GM19397 (cell line): ENCODE measurements at regions not wholly inside any gene's neighbourhood (a gene's known extent, or its start where the extent isn't known, plus 50 kb on each side); places are given as distances from the start of the nearest gene placed in this dataset.

ENCODE experiments used
- ATAC-seq: cut with Tn5 transposase; IDR thresholded peaks from one replicate; pipeline ENCODE4 v1.9.1; 2021; ENCODE audit warnings: mild to moderate bottlenecking, moderate library complexity; ENCODE audit not compliant: unreplicated experiment

DNA sequence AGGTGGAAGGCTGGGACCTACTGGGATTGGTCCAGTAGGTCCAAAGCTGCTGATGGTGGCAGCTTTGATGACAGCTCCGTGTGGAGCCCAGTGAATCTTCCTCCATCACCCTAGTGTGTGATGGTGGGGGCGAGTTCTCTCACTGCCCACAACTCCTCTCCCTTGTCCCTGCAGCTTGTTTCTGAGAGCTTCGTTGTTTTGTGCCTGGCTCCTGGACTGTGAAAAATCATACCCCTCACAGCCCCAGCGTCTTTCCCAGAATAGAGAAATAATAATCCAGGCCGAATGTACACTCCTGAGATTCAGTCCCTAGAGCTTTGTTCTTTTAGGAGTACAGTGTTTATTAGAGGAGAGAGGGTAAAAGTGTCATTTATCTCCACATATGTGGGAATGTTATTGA, 372.2 kb downstream of the ENC1 start:
- no peak for ATAC-seq

DNA sequence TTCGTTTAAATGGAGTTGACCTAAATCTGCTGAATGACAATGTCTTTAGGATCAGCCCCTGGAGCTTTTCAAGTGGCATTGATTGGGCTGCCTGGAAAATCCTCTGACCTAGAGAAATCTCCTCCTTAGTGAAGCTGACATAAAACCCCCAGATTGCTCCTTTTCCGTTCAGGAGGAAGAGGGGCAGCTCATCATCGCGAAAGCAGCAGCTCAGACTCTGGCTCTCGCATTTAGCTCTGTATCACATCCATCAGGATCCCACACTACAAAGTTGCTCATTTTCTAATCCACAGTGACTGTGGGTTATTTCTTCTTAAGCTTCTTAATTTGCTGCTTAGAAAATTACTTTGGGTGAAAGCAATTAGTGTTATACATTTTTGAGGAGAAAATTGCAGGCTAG, 373.7 kb downstream of the ENC1 start:
- no peak for ATAC-seq

DNA sequence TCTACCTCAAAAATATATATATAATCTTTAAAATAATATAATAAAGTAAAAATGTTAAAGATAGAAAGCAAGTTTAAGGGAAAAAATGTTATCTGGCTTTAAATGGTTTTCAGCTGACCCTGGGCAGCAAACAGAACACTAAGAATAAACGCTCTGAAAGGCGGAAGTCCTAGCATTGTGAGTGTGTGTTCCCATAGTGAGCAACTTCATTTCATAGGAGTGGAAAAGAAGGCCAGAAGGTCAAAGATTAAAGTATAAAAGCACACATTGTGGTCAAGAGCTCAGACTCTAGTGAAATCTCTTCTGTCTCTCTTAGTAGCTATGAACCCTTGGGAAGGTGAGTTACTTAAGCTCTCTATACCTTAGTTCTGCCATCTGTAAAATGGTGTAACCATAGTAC, 374.4 kb downstream of the ENC1 start:
- no peak for ATAC-seq

DNA sequence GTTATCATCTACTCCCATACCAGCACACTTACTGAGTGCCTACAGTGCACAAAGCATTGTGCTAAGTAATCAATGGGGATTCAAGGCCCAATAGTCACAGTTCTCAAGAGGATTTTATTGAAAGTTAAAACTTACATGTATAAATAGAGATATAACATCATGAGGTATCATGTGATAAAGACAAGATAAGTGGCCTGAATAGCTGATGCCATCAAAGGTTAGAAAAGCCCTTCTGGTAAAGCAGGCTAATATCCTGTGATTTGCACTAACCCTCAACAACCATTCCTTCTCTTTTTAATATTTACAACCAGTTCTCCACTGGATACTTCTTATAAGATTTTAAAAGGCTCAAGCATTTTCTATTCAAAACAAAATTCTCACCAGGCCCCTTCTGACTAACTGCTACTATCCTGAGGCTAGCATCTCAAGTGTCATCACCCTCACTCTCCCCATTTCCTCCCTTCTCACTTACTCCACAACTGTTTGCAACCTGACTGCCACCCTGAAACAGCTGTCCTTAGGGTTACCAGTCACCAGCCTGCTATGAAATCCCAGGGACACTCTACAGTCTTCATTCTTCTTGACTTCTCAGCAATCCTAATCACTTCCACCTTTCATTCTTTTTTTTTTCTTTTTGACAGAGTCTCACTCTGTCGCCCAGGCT, 377.9 kb downstream of the ENC1 start:
- ATAC-seq = no peak

DNA sequence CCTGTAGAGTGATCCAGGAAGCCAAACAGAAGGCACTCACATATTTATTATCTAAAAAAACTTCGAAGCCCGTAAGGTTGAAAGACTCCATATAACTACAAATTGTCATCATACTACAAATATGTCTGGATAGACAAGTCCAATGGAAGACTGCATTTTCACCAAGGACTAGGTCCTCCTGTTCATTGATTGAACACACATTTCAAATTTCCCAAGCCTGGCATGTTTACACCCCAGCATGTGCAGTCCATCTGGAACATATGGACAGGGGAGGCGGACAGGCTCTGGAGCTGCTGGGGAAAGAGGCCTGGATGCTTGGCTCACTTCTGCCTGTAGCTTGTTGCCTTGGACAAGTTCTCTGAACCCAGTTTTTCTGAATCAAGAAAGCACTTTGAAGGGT, 378.7 kb downstream of the ENC1 start:
- no peak for ATAC-seq

DNA sequence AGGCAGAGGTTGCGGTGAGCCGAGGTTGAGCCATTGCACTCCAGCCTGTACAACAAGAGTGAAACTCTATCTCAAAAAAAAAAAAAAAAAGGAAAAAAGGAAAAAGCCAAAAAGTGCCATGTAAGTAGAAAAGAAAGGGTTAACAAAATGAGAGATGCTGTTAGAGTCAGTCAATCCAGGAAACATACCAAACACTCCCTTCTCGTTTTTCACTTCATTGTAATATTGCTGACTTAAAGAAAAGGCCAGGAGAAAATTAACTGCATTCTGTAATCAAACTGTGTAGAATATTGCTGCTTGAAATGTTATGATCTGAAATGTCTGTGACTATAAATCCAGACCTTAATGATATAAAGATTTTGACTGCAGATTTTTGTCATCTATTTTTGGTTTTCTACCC, 379.1 kb downstream of the ENC1 start:
- no peak for ATAC-seq

DNA sequence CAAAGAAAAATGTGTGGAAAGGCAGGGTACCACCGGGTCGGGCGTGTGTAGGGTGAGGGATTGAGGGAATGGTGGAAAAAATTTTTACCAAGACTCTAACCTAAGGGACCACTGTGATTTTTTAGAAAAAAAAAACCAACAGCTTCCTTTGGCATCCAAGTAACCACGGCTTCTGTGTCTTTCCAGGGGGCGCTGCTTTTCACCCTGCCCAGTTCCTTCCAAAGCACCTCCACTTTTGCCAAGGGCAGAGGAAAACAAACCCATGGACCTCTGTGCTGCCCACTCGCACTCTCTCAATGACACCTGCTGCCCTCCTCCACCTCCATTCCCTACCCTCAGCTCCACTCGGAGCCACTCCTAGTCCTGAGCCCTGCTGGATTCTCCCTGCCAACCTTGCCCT, 381.0 kb downstream of the ENC1 start:
- ATAC-seq = no peak

DNA sequence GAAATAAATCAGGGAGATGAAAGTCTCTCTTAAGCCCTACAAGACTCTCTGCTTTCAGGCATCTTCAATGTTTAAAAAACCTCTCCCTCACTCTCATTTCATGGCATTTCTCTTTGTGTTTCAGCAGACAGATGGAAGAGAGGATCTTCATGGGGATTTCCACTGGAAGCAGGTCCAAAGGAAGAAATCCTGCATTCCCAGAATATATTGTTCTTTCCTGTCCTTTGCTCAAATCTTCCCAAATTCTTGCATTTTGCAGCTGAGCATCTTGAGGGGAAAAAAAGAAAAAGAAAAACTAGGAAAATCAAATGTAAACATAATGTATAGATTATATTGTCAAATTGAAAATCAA, 382.2 kb downstream of the ENC1 start:
- ATAC-seq = no peak

DNA sequence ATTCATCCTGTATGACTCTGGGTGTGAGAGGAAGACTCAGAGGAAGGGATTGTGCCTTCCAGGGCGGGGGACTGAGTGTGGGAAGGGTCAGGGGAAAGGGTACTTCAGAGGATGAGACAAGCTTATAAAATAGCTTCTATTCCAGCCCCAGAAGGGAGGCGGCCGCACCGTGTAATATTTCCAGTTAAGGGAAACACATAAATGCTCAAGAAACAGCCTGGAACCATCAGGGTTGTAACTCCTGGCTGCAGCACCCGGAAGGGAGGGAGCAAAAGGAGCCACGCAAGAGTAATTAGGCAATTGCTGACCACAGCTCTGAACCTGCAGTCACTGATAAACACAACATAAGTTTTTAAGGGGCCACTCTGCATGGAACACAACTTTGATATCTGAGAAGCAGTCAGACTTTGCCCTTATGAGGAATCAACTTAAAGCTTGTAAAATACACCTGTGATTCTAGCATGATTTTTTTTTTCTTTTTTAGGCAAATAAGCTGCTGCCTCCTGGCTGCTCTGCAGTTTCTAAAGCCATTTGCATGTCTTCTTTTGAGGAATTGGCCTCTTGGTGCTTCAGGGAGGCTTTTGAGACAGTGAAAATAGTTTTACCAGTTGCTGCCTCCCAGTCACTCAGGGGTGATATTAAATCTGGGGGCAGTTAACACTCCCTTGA, 382.7 kb downstream of the ENC1 start:
- ATAC-seq = no peak

DNA sequence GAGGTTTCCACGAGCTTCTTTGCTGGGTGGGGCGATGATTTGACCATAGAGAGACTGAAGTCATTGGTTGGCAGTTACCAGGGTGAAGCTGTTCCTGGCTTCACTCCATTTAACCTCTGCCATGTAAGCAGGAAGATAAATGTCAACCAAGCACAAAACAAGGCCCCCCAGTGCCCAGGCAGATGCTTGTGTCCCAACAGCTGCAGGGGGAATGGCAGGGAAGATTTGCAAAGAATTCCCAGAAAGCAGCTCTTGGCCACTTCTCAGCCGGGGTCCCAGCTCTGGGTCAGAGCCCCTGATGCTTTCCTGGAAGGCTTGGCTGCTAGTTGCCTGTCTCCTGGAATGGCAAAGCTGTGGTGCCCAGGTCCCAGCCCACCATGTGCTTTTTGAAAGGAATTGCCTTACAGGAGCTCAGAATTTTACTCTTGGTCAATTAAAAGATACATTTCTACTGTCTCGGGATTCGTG, 383.4 kb downstream of the ENC1 start:
- ATAC-seq = no peak

DNA sequence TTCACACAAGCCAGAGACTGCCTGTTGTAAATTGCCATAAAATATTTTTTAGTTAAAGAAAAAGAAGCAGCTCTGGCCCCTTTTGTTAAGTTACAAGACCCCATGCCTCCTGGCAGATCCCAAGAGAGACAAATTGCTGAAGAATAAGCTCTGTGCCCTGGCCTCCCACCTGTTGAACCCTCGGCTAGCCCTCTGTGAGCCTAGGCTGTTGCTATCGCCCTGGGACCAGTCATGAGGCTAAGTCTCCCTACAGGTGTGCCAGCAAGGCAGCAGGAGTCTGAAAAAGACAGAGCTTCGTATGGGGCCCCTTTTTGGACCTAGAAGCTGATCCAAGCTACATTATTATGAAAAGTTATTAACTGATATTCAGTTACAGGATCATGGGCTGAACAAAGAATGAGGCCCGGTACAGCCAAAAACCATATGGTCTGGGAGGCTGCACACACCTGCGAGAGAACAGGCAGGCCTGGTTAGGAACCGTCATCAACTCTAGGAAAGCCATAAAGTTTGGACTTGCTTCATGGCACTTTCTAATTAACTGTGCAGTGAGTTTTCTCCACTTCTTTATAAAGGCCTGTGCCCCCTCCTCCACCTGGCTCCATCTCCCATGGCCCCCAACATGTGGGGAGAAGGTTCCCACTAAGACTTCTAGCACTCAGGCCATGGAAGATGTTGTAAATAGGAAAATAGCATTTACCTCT, 384.7 kb downstream of the ENC1 start:
- ATAC-seq = no peak

DNA sequence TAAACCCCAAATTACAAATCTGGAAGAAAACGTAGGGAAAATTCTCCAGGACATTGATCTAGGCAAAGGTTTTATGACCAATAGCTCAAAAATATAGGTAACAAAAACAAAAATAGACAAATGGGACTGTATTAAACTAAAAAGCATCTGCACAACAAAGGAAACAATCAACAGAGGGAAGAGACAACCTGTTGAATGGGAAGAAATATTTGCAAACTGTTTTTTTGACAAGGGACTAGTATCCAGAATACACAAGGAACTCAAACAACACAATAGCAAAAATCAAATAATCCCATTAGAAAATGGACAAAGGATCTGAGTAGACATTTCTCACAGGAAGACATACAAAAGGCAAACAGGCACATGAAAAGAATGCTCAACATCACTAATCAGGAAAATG, 386.3 kb downstream of the ENC1 start:
- no peak for ATAC-seq

DNA sequence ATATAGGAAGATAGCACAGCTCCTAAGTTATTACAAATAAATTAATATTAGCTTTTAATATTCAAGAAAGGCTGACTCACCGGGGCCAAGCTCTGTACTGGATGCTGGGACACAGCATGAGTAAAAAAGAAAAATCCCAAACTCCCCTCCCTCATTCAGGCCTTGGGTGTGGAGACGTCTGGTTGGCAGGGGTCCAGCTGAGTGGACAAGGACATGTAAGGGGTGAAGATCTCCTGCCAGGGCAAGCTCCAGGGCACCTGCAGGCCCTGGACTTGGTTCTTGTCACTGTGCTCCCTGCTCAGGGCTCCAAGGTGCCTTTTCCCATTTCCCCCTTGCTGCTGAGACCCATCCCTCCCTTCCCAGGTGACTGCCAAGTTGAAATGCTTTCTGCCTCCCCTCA, 388.5 kb downstream of the ENC1 start:
- no peak for ATAC-seq

DNA sequence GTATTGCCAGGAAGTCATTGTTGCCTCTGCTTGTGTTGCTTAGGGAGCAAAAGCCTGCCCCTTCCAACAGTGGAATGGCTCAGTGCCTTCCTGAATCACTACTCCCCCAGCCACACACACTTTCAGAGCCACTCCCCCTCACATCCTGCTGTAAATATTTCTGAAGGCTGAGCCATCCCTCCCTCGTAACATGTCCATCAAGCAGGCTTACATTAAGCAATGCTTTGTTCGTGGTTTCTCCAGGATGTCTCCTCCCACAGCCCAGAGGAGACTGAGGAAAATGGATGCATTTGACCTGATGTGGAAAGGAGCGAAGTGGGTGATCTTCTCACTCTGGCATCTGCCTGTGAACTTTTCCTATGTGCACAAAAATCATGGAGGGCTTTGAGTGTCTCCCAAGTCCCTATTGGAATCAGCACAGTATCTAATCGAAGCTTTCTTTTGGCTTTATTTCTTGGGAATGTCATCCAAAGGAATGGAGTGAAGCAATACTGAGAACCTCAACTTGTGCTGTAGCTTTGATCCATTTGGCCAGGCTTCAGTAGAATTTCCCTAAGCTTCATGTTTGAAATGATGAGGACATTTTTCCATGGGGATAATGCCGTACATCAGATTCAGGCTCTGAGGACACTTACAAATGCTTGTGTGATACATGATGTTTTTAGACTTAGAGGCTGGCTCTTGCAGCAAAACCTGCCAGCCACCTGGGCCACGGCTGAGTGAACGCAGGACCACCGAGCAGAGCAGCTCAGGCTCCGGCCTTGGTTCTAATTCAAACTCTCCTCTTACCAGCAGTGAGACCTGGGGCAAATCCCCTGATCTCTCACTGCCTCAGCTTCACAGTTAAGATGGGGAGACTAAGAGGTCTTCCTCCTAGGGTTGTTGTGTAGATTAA, 389.1 kb downstream of the ENC1 start:
- ATAC-seq = no peak

DNA sequence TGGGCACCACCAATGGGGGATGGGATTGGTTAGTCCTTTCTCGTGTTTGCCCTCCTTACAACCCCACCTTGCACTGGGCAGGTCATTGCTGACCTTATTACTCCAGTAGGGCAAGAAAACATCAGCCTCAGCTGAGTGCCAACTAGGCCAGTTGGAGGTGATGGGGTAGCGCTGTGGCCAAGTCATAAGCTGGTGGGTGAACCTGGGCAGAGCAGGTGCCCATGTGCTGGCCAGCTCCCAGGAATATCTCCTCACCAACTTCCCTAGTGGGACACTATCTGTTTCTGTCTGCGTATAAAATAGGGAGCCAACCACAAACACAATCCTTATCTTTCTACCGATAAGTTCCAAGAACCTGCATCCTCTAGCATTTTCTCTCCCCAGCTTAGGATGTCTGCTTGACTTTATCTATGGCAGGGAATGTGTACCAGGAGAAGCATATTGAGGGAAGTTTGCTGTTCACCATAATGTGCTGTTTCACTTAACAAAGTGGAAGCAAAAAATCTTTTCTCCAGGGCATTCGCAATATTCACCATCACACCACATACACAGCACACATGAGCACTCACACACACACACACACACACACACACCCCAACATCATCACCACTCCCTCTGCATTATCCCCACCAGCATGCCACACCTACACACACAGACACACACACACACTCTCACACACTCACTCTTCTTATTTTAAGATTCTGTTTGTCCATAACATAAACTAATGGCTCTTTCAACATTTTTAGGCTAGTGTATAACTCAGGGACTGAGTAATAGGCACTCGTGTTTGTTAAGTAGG, 390.0 kb downstream of the ENC1 start:
- no peak for ATAC-seq

DNA sequence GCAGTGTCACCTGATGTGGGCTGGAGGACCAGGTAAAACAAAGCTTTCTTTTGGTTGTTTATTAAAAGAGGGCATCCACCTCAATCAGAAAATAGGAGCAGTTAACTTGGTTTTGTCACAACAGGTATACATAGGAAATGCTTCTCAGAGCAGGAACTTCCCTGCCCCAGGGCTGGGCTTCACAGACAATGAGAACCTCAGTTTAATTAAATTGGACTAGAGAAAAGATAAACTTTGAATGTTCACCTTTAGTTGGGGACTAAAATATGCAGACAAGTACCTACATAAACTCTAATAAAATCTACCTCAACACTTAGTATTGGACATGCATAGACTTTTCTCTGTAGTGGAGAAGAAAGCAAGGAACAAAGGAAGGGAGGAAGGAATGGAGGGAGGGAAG, 392.0 kb downstream of the ENC1 start:
- ATAC-seq = no peak

DNA sequence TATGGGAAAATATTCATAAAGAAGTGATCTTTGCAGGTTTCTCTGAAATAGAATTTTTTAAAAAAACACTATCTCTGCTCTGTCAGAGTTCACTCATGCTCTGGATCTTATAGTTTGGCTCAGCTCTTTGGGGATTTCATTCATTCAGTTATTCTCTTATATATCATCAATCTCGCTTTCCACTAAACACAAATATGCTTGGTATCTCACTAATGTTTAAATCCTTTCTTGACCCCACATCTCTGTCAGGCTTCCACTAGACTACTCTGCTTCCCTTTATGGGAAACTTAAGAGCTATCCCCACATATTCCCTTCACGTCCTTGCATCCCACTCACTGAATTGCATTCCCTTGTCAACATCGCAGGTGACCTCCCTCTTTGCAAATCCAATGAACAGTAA, 396.1 kb downstream of the ENC1 start:
- ATAC-seq = no peak

DNA sequence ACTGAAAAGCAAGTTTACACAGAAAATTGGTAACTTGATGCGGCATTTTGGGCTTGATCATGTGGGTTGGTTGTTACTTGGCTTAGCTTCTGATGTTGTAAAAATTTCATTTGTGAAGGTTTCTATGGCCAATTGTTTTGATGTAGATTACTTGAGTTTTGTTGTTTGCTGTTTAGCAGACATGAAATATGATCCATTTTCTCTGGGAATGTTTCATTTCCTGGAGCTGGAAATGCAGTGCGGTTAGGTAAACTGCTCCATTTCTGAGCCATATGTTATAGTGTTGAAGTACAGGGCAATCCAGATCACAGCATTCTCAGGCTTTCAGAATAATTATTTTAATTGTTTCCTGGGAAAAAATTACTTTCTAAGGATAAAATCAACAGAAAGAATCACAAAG, 396.9 kb downstream of the ENC1 start:
- no peak for ATAC-seq

DNA sequence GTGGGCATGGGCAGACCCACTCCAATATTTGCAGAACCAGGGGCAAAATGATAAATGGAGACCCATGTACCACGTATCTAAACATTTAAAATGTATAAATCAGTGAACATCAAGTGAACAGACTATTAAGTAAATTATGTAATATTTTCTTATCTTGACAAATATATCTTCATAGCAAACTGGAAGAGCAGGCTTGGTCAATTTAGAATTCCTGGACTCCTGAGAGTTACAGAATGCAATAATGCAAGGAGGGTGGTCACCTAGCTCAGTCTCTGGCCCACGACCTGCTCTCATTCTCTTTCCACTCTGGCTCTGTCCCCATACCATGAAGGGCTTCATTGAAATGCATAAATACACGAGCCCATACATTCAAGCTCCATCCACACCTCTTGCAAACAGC, 398.0 kb downstream of the ENC1 start:
- no peak for ATAC-seq

DNA sequence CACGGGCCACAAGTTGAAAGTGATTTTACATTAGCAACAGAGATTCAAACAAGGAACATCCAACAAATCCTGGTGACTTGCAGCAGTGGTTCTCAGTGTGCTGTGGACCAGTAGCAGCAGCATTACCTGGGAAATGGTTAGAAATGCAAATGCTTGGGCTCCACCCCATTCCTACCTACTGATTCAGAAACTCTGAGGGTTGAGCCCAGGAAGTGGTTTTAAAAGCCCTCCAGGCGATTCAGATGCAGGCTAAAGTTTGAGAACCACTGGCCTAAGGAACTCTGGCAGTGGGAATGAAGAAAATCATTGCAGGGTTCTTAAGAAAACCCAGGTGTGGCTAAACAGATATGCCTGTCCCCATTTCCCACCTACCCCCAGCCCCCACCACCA, 398.8 kb downstream of the ENC1 start:
- no peak for ATAC-seq
